GM23338 (cell line): ENCODE measurements at regions not wholly inside any gene's neighbourhood (a gene's known extent, or its start where the extent isn't known, plus 50 kb on each side); places are given as distances from the start of the nearest gene placed in this dataset.

Experiments
- ATAC-seq: fragments of 200-7000 bp; cut with Tn5 transposase; 3 replicates; pipeline ENCODE4 v1.9.1; 2020
- DNase-seq: peaks from one replicate; pipeline ENCODE4 v3.0.0-alpha.2; 2015; ENCODE audit warnings: low spot score
- H2AFZ ChIP-seq: fragments of 200-600 bp; sonication (generic); 2 replicates; pipeline ENCODE4 v1.8.0; 2016; ENCODE audit warnings: antibody characterized with exemption, mild to moderate bottlenecking, moderate library complexity
- H3F3A ChIP-seq: fragments of 200-600 bp; sonication (generic); replicated peaks from 2 replicates; pipeline ENCODE4 v1.8.0; 2017; ENCODE audit warnings: antibody characterized with exemption, mixed run types, low read depth
- H3K27ac ChIP-seq: fragments of 200-600 bp; sonication (generic); 2 replicates; pipeline ENCODE4 v1.6.1; 2016; ENCODE audit warnings: low read depth
- H3K27me3 ChIP-seq: fragments of 200-600 bp; sonication (generic); 2 replicates; pipeline ENCODE4 v1.8.0; 2016; ENCODE audit warnings: mild to moderate bottlenecking, mixed run types, moderate library complexity; ENCODE audit not compliant: insufficient read depth
- H3K36me3 ChIP-seq: fragments of 200-600 bp; sonication (generic); 2 replicates; pipeline ENCODE4 v1.8.0; 2016; ENCODE audit warnings: mild to moderate bottlenecking; ENCODE audit not compliant: insufficient read depth
- H3K4me1 ChIP-seq: fragments of 200-600 bp; sonication (generic); 2 replicates; pipeline ENCODE4 v1.8.0; 2016; ENCODE audit warnings: mild to moderate bottlenecking, moderate library complexity; ENCODE audit not compliant: insufficient read depth
- H3K4me2 ChIP-seq: fragments of 200-600 bp; sonication (generic); 2 replicates; pipeline ENCODE4 v1.7.1; 2017; ENCODE audit warnings: mixed run types
- H3K4me3 ChIP-seq: fragments of 200-600 bp; sonication (generic); 2 replicates; pipeline ENCODE4 v1.6.1; 2016; ENCODE audit warnings: mixed run types
- H3K79me2 ChIP-seq: fragments of 200-600 bp; sonication (generic); replicated peaks from 2 replicates; pipeline ENCODE4 v1.8.0; 2017; ENCODE audit warnings: mild to moderate bottlenecking; ENCODE audit not compliant: insufficient read depth
- H3K9me2 ChIP-seq: fragments of 200-600 bp; sonication (generic); 2 replicates; pipeline ENCODE4 v1.8.0; 2017; ENCODE audit not compliant: insufficient read depth
- H4K20me1 ChIP-seq: fragments of 200-600 bp; sonication (generic); replicated peaks from 2 replicates; pipeline ENCODE4 v1.8.0; 2017; ENCODE audit warnings: mild to moderate bottlenecking; ENCODE audit not compliant: insufficient read depth
- H3K27ac Mint-ChIP-seq: 2 replicates; pipeline ENCODE4 v1.8.0; 2020; ENCODE audit warnings: inconsistent platforms, mild to moderate bottlenecking, moderate library complexity, mixed read lengths
- H3K27me3 Mint-ChIP-seq: 3 replicates; pipeline ENCODE4 v1.8.0; 2022; ENCODE audit warnings: low read depth, mild to moderate bottlenecking, moderate library complexity, mixed read lengths, inconsistent platforms; ENCODE audit not compliant: insufficient read depth, poor library complexity
- H3K36me3 Mint-ChIP-seq: 3 replicates; pipeline ENCODE4 v1.8.0; 2021; ENCODE audit warnings: low read depth, mild to moderate bottlenecking, inconsistent platforms, moderate library complexity, mixed read lengths
- H3K4me1 Mint-ChIP-seq: 3 replicates; pipeline ENCODE4 v1.8.0; 2020; ENCODE audit warnings: mild to moderate bottlenecking, inconsistent platforms, mixed read lengths
- H3K4me3 Mint-ChIP-seq: 3 replicates; pipeline ENCODE4 v1.8.0; 2021; ENCODE audit warnings: moderate library complexity, mild to moderate bottlenecking, inconsistent platforms, mixed read lengths
- H3K9me3 Mint-ChIP-seq: 3 replicates; pipeline ENCODE4 v1.8.0; 2020; ENCODE audit warnings: moderate library complexity, mild to moderate bottlenecking, inconsistent platforms, mixed read lengths
- CREB1 ChIP-seq: fragments of 250-450 bp; sonication (Bioruptor Pico); IDR thresholded peaks from 2 replicates; pipeline ENCODE4 v1.5.0; 2020; ENCODE audit warnings: low read depth, mild to moderate bottlenecking, moderate library complexity
- ETS1 ChIP-seq: IDR thresholded peaks from 2 replicates; pipeline ENCODE4 v1.6.1; 2016; ENCODE audit warnings: antibody characterized with exemption
- EZH2 ChIP-seq: fragments of 200-600 bp; sonication (generic); IDR thresholded peaks from one replicate; pipeline ENCODE4 v1.8.0; 2017; ENCODE audit warnings: antibody characterized with exemption, mild to moderate bottlenecking, low read depth; ENCODE audit not compliant: unreplicated experiment
- EZH2phosphoT487 ChIP-seq: fragments of 200-600 bp; sonication (generic); IDR thresholded peaks from one replicate; pipeline ENCODE4 v1.8.1; 2018; ENCODE audit warnings: antibody characterized with exemption; ENCODE audit not compliant: unreplicated experiment
- NANOG ChIP-seq: IDR thresholded peaks from 2 replicates; pipeline ENCODE4 v1.6.1; 2016; ENCODE audit warnings: antibody characterized with exemption, borderline replicate concordance
- REST ChIP-seq: IDR thresholded peaks from one replicate; pipeline ENCODE4 v1.6.1; 2018; ENCODE audit warnings: antibody characterized with exemption; ENCODE audit not compliant: unreplicated experiment

- TF ChIP-seq REST (no peak), EZH2 (no peak), NANOG (no peak), EZH2phosphoT487 (no peak)
Observed at GRCh38 chr6:121504227-121504626, 68.8 kb downstream of the GJA1 start (continued).

- TF ChIP-seq CREB1 (CRISPR knock-in tag): no peak
- no peak for ATAC-seq
- DNase-seq: no peak
- Histone ChIP-seq H3K79me2 (no peaks in the 10 kb centered on the region), H3K27ac (no peak overlapping the region), H3K27me3 (no peaks in the 10 kb centered on the region), H2AFZ (peak overlapping the region; percentile 78; the same call in 1 of the 2 replicates), H3K4me1 (no peaks in the 10 kb centered on the region), H3K9me2 (no peaks in the 10 kb centered on the region), H4K20me1 (no peaks in the 10 kb centered on the region), H3K4me2 (no peak overlapping the region), H3K4me3 (no peak overlapping the region), H3K36me3 (no peaks in the 10 kb centered on the region), H3F3A (no peaks in the 10 kb centered on the region)
- H3K27me3 Mint-ChIP-seq: no peaks in the 10 kb centered on the region
- H3K36me3 Mint-ChIP-seq: no peaks in the 10 kb centered on the region
- peak overlapping the region; percentile 7; the same call in 1 of the 2 replicates for H3K27ac Mint-ChIP-seq
- H3K4me3 Mint-ChIP-seq: no peak overlapping the region
- no peaks in the 10 kb centered on the region for H3K9me3 Mint-ChIP-seq
- H3K4me1 Mint-ChIP-seq: no peaks in the 10 kb centered on the region
Observed at GRCh38 chr6:121505284-121505683, 69.8 kb downstream of the GJA1 start.

- no peak overlapping the region for H3K27ac Mint-ChIP-seq
- H3K9me3 Mint-ChIP-seq: no peaks in the 10 kb centered on the region
- no peaks in the 10 kb centered on the region for H3K4me1 ChIP-seq
- no peaks in the 10 kb centered on the region for H3K4me1 Mint-ChIP-seq
- H3K4me2 ChIP-seq: no peak overlapping the region
- H3K27me3 Mint-ChIP-seq: no peaks in the 10 kb centered on the region
- H4K20me1 ChIP-seq: no peaks in the 10 kb centered on the region
- H3K36me3 ChIP-seq: no peaks in the 10 kb centered on the region
- peak overlapping the region; percentile 83; the same call in 1 of the 2 replicates for H2AFZ ChIP-seq
- H3K36me3 Mint-ChIP-seq: no peaks in the 10 kb centered on the region
- H3K27ac ChIP-seq: no peak overlapping the region
- no peaks in the 10 kb centered on the region for H3F3A ChIP-seq
- no peak for ATAC-seq
- no peaks in the 10 kb centered on the region for H3K79me2 ChIP-seq
- H3K9me2 ChIP-seq: no peaks in the 10 kb centered on the region
- no peaks in the 10 kb centered on the region for H3K27me3 ChIP-seq
- no peak overlapping the region for H3K4me3 Mint-ChIP-seq
- no peak for DNase-seq
- H3K4me3 ChIP-seq: no peak overlapping the region
- no peak for TF ChIP-seq ETS1
- no peak for TF ChIP-seq EZH2
- TF ChIP-seq REST: no peak
Observed at GRCh38 chr6:121506761-121507754, 71.6 kb downstream of the GJA1 start.
